Bone marrow (tissue), 2 donors: ENCODE measurements at regions not wholly inside any gene's neighbourhood (a gene's known extent, or its start where the extent isn't known, plus 50 kb on each side); places are given as distances from the start of the nearest gene placed in this dataset.
"Not testable (repeated sequence)": the region's sequence is repeated elsewhere in the genome, so short reads cannot be mapped to it uniquely, and the experiment has no call there.

Experiments used
- DNase-seq, 2 donors: peaks; one replicate each; lab custom pipeline; 2025; lab: John Stamatoyannopoulos, UW

GRCh38 chr6:20341096-20341495 is 60.6 kb upstream of the E2F3 start:
- no peak for DNase-seq

- DNase-seq = no peak
These were observed 60.1 kb upstream of the E2F3 start for GRCh38 chr6:20341564-20341963.

GRCh38 chr6:20346948-20347347 is 54.7 kb upstream of the E2F3 start:
- not testable (repeated sequence) for DNase-seq

GRCh38 chr6:20348041-20348440 is 53.6 kb upstream of the E2F3 start:
- DNase-seq = no peak

GRCh38 chr6:20349225-20349624 is 52.5 kb upstream of the E2F3 start:
- DNase-seq = no peak

- no peak for DNase-seq
These were observed 51.5 kb upstream of the E2F3 start for GRCh38 chr6:20350215-20350614.

DNA sequence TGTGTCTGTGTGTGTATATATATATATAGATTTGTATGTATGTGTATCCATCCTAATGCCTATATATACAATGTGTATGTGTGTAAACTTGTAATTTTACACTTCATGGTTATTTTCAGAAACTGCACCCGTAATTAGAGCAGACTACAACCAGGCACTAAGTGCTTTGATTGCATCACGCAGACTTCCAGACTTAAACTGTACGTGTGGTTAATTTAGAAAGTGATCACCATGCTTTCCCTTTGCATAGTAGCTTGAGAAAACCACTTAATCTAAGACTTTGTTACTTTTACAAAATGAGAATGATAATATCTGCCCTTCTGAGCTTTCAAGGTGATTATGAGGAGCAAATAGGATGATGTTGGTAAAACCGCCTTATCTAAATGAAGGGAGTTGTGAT is 50.1 kb upstream of the E2F3 start:
- DNase-seq = no peak
